H1 (cell line): ENCODE measurements at regions not wholly inside any gene's neighbourhood (a gene's known extent, or its start where the extent isn't known, plus 50 kb on each side); places are given as distances from the start of the nearest gene placed in this dataset.

Experiments
- CTCF ChIA-PET: fragments of 300-600 bp; sonication (Branson Sonifier 250); formaldehyde crosslinking; loops from one replicate; lab custom pipeline; 2021; ENCODE audit not compliant: partially characterized antibody; lab: Charles Lee
- POLR2A ChIA-PET: fragments of 300-600 bp; sonication (Branson Sonifier 250); formaldehyde crosslinking; loops from one replicate; lab custom pipeline; 2021; ENCODE audit warnings: inconsistent platforms; ENCODE audit not compliant: partially characterized antibody; lab: Charles Lee
- DNase-seq, 2 experiments: peaks; one replicate each; pipeline versions ENCODE4 v3.0.0 to v3.0.0-alpha.2; 2010 to 2022; ENCODE audit warnings: low spot score in 2 of 2, low read depth in 1 of 2, mixed read lengths in 1 of 2
- FAIRE-seq: peaks from 2 replicates; lab custom pipeline; 2011; peaks lifted over from hg19 to GRCh38; lab: Jason Lieb, UNC
- H2AFZ ChIP-seq: 2 replicates; pipeline ENCODE4 v1.8.1; 2012; ENCODE audit warnings: low read length, inconsistent platforms
- H2AK5ac ChIP-seq: 2 replicates; pipeline ENCODE4 v1.6.1; 2013; ENCODE audit warnings: low read depth, low read length
- H2BK120ac ChIP-seq: replicated peaks from 2 replicates; pipeline ENCODE3; 2013; ENCODE audit warnings: low read depth, low read length, inconsistent platforms
- H2BK12ac ChIP-seq: 2 replicates; pipeline ENCODE4 v1.6.1; 2013; ENCODE audit warnings: low read depth, low read length
- H2BK15ac ChIP-seq: 2 replicates; pipeline ENCODE4 v1.6.1; 2013; ENCODE audit warnings: low read length
- H2BK20ac ChIP-seq: 2 replicates; pipeline ENCODE4 v1.6.1; 2013; ENCODE audit warnings: low read length
- H2BK5ac ChIP-seq: 2 replicates; pipeline ENCODE4 v1.6.1; 2013; ENCODE audit warnings: low read depth, low read length
- H3K14ac ChIP-seq: 2 replicates; pipeline ENCODE4 v1.6.1; 2013; ENCODE audit warnings: inconsistent platforms; ENCODE audit not compliant: insufficient read length
- H3K18ac ChIP-seq: 2 replicates; pipeline ENCODE4 v1.6.1; 2013; ENCODE audit warnings: low read length; ENCODE audit errors: extremely low read depth
- H3K23ac ChIP-seq: 2 replicates; pipeline ENCODE4 v1.6.1; 2013; ENCODE audit warnings: inconsistent platforms; ENCODE audit not compliant: insufficient read length
- H3K23me2 ChIP-seq: 2 replicates; pipeline ENCODE4 v1.6.1; 2013; ENCODE audit warnings: low read depth, low read length
- H3K27ac ChIP-seq: 2 replicates; pipeline ENCODE4 v1.6.1; 2011; ENCODE audit warnings: low read depth, low read length, inconsistent platforms
- H3K27me3 ChIP-seq, 4 experiments: replicated peaks in 1 of 4; 1 replicate in 1 of 4; 2 replicates in 3 of 4; pipeline versions ENCODE4 v1.6.1 to v1.8.1; 2011 to 2013; ENCODE audit warnings: low read length in 3 of 4, mild to moderate bottlenecking in 3 of 4, inconsistent platforms in 2 of 4, mixed read lengths in 2 of 4, moderate library complexity in 1 of 4; ENCODE audit not compliant: control insufficient read depth in 3 of 4, insufficient read depth in 3 of 4; ENCODE audit errors: extremely low read depth in 1 of 4
- H3K36me3 ChIP-seq, 4 experiments: 2 replicates each; pipeline versions ENCODE4 v1.6.1 to v1.8.1; 2011 to 2013; ENCODE audit warnings: mild to moderate bottlenecking in 4 of 4, low read length in 3 of 4, moderate library complexity in 2 of 4, control low read depth in 1 of 4, inconsistent platforms in 1 of 4; ENCODE audit not compliant: insufficient read depth in 4 of 4, control insufficient read depth in 2 of 4
- H3K4ac ChIP-seq: replicated peaks from 2 replicates; pipeline ENCODE3; 2013; ENCODE audit warnings: low read length, low read depth, mixed read lengths, inconsistent platforms; ENCODE audit not compliant: insufficient read length
- H3K4me1 ChIP-seq, 4 experiments: replicated peaks in 1 of 4; 1 replicate in 1 of 4; 2 replicates in 3 of 4; pipeline versions ENCODE4 v1.6.1 to v1.8.1; 2011 to 2013; ENCODE audit warnings: low read length in 3 of 4, inconsistent platforms in 2 of 4, mixed read lengths in 1 of 4; ENCODE audit not compliant: insufficient read depth in 4 of 4, control insufficient read depth in 3 of 4
- H3K4me2 ChIP-seq, 2 experiments: 2 replicates each; pipeline versions ENCODE4 v1.6.1 to v1.8.1; 2011 to 2013; ENCODE audit warnings: low read depth in 2 of 2, low read length in 2 of 2, control low read depth in 1 of 2, inconsistent platforms in 1 of 2, mild to moderate bottlenecking in 1 of 2; ENCODE audit not compliant: insufficient read depth in 1 of 2
- H3K4me3 ChIP-seq, 4 experiments: fragments of 200-600, 300-600 bp in 1 of 4; sonication (generic), shearing (Covaris generic), sonication (Bioruptor Twin) in 1 of 4; 2 replicates each; pipeline versions ENCODE4 v1.5.1 to v1.8.1; 2011 to 2016; ENCODE audit warnings: low read length in 4 of 4, low read depth in 3 of 4, control low read depth in 2 of 4, inconsistent platforms in 2 of 4, mild to moderate bottlenecking in 2 of 4, mixed read lengths in 1 of 4, moderate library complexity in 1 of 4; ENCODE audit not compliant: insufficient read depth in 2 of 4; ENCODE audit errors: extremely low read depth in 1 of 4
- H3K56ac ChIP-seq: replicated peaks from 2 replicates; pipeline ENCODE3; 2013; ENCODE audit warnings: low read depth, mild to moderate bottlenecking, mixed read lengths, low read length, inconsistent platforms; ENCODE audit not compliant: insufficient read length
- H3K79me1 ChIP-seq: 2 replicates; pipeline ENCODE4 v1.6.1; 2013; ENCODE audit warnings: low read depth, low read length, control low read depth
- H3K79me2 ChIP-seq, 2 experiments: 2 replicates each; pipeline versions ENCODE4 v1.6.1 to v1.8.1; 2012 to 2013; ENCODE audit warnings: low read length in 2 of 2, mild to moderate bottlenecking in 2 of 2, inconsistent platforms in 1 of 2; ENCODE audit not compliant: insufficient read depth in 2 of 2, control insufficient read depth in 1 of 2
- H3K9ac ChIP-seq, 4 experiments: replicated peaks in 1 of 4; 1 replicate in 1 of 4; 2 replicates in 3 of 4; pipeline versions ENCODE4 v1.6.1 to v1.8.1; 2011 to 2013; ENCODE audit warnings: low read depth in 3 of 4, low read length in 3 of 4, control low read depth in 2 of 4, mild to moderate bottlenecking in 2 of 4, moderate library complexity in 2 of 4, inconsistent platforms in 1 of 4; ENCODE audit errors: extremely low read depth in 1 of 4
- H3K9me3 ChIP-seq, 2 experiments: 2 replicates each; pipeline versions ENCODE4 v1.6.1 to v1.8.1; 2012 to 2013; ENCODE audit warnings: mild to moderate bottlenecking in 2 of 2, moderate library complexity in 2 of 2, control low read depth in 1 of 2, inconsistent platforms in 1 of 2, low read depth in 1 of 2, low read length in 1 of 2, mixed read lengths in 1 of 2; ENCODE audit not compliant: insufficient read depth in 2 of 2
- H4K20me1 ChIP-seq, 2 experiments: replicated peaks in 1 of 2; 2 replicates each; pipeline versions ENCODE3 to v1.8.1; 2011 to 2013; ENCODE audit warnings: inconsistent platforms in 2 of 2, low read length in 2 of 2, mild to moderate bottlenecking in 1 of 2; ENCODE audit not compliant: insufficient read depth in 2 of 2, control insufficient read depth in 1 of 2
- H4K5ac ChIP-seq: 2 replicates; pipeline ENCODE4 v1.6.1; 2013; ENCODE audit warnings: low read length, low read depth, mixed read lengths, inconsistent platforms; ENCODE audit not compliant: insufficient read length
- H4K8ac ChIP-seq: 2 replicates; pipeline ENCODE4 v1.8.0; 2013; ENCODE audit warnings: mild to moderate bottlenecking, moderate library complexity, low read length, inconsistent platforms; ENCODE audit not compliant: insufficient read depth; ENCODE audit errors: extremely low read depth
- H4K91ac ChIP-seq: replicated peaks from 2 replicates; pipeline ENCODE3; 2013; ENCODE audit warnings: low read length, mixed read lengths, inconsistent platforms; ENCODE audit not compliant: insufficient read length
- HDAC2 ChIP-seq, 2 experiments: fragments of 300-600 bp in 1 of 2; sonication (generic) in 1 of 2; IDR thresholded peaks; 2 replicates each; pipeline ENCODE4 v1.6.1; 2011 to 2012; ENCODE audit warnings: low read depth in 2 of 2, low read length in 2 of 2, mild to moderate bottlenecking in 2 of 2, moderate library complexity in 2 of 2, borderline replicate concordance in 1 of 2, inconsistent platforms in 1 of 2
- JUN ChIP-seq: IDR thresholded peaks from 2 replicates; pipeline ENCODE4 v1.6.1; 2011; ENCODE audit warnings: low read depth, mild to moderate bottlenecking, improper control_type of control experiment, low read length
- KDM1A ChIP-seq: fragments of 200-600, 300-600 bp; sonication (generic); IDR thresholded peaks from 2 replicates; pipeline ENCODE4 v1.7.1; 2016; ENCODE audit warnings: mild to moderate bottlenecking, low read length, borderline replicate concordance
- PHF8 ChIP-seq: fragments of 200-600 bp; sonication (generic); conservative IDR thresholded peaks from 2 replicates; pipeline ENCODE4 v1.7.1; 2012; ENCODE audit warnings: low read depth, mild to moderate bottlenecking, inconsistent platforms, low read length, moderate library complexity
- SP2 ChIP-seq: IDR thresholded peaks from 2 replicates; pipeline ENCODE4 v1.6.1; 2012; ENCODE audit warnings: mild to moderate bottlenecking, low read length, inconsistent platforms
- ZNF274 ChIP-seq: IDR thresholded peaks from 2 replicates; pipeline ENCODE4 v1.7.0; 2012; ENCODE audit warnings: low read length, borderline replicate concordance; ENCODE audit errors: extremely low read depth
- WGBS, 2 experiments: shearing (Covaris generic) in 1 of 2; methylation state at CpG; one replicate each; pipeline versions ENCODE4 v1.1.6 to v1.1.7; 2013 to 2015; ENCODE audit warnings: low lambda C conversion rate in 2 of 2, mixed read lengths in 2 of 2, inconsistent platforms in 1 of 2, low coverage in 1 of 2, missing lambda C conversion rate in 1 of 2; ENCODE audit not compliant: insufficient replicate concordance in 2 of 2, insufficient coverage in 1 of 2, insufficient read length in 1 of 2; ENCODE audit errors: extremely low coverage in 1 of 2, missing lambda C conversion rate in 1 of 2; 5-methylcytosine and 5-hydroxymethylcytosine counted together

DNA sequence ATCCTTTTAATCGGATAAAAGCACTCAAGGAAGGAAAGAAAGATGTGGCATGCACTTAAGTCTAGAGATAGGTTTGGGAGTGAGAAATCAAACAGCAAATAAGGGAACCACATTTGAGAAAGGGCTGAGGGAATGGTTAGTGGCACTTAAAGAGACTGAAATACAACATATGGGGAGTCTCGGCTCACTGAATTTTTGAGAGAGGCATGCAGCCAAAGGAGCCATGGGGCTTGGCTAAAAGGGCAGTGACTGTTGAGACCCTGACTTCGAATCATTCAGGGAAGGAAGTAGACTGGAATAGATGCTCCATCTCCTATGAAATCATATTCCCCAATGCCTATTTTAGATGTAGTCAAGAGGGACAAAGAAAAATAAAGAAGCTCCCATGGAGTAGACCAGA, 58.3 kb upstream of the HAO2 start:
- no peaks in the 10 kb centered on the region for H3K36me3 ChIP-seq
- H4K5ac ChIP-seq: no peak overlapping the region
- no peak for TF ChIP-seq HDAC2 (IDR thresholded peaks at IDR 0.05; ENCODE audit: borderline replicate concordance in 1 of 2, low read depth in 2 of 2, low read length in 2 of 2)
- no peak for TF ChIP-seq JUN
- TF ChIP-seq KDM1A: no peak
- TF ChIP-seq SP2: no peak
- TF ChIP-seq PHF8: no peak
- no peak for TF ChIP-seq ZNF274
- ChIA-PET CTCF (interaction anchor here (0.7 to 1.2 kb wide), 4 partner anchors 29 to 1158 kb away, joined by 3 to 4 read pairs (median 3); no protein-coding TSS in a partner anchor), POLR2A (interaction anchor here (0.7 kb wide), 1 partner anchor 468 kb away, joined by 3 read pairs; no protein-coding TSS in a partner anchor)
- no peak overlapping the region for H2BK20ac ChIP-seq
- H2BK5ac ChIP-seq: no peak overlapping the region
- H3K27me3 ChIP-seq: no peaks in the 10 kb centered on the region
- DNase-seq: no peak
- H2BK12ac ChIP-seq: no peak overlapping the region
- no peak overlapping the region for H2AFZ ChIP-seq
- no peaks in the 10 kb centered on the region for H3K79me2 ChIP-seq
- H2AK5ac ChIP-seq: no peak overlapping the region
- no peaks in the 10 kb centered on the region for H3K23me2 ChIP-seq
- WGBS, 2 experiments: 61% methylated on average over 3 of the region's 3 CpGs; no CpG with 5 or more reads in 1 of the 2 experiments
- no peak overlapping the region for H3K14ac ChIP-seq
- no peak overlapping the region for H3K4me2 ChIP-seq
- no peak overlapping the region for H2BK120ac ChIP-seq
- H3K4me1 ChIP-seq: no peaks in the 10 kb centered on the region
- no peaks in the 10 kb centered on the region for H3K9me3 ChIP-seq
- no peak overlapping the region for H4K91ac ChIP-seq
- FAIRE-seq: no peak
- no peak overlapping the region for H3K4ac ChIP-seq
- H3K9ac ChIP-seq: no peak overlapping the region
- no peak overlapping the region for H3K56ac ChIP-seq
- H3K4me3 ChIP-seq: no peak overlapping the region
- no peak overlapping the region for H4K8ac ChIP-seq
- no peak overlapping the region for H3K27ac ChIP-seq
- H2BK15ac ChIP-seq: no peak overlapping the region
- H4K20me1 ChIP-seq: no peaks in the 10 kb centered on the region
- H3K79me1 ChIP-seq: no peaks in the 10 kb centered on the region
- no peak overlapping the region for H3K18ac ChIP-seq
- H3K23ac ChIP-seq: no peak overlapping the region
